ENCODE measurements at regions not wholly inside any gene's neighbourhood (a gene's known extent, or its start where the extent isn't known, plus 50 kb on each side); places are given as distances from the start of the nearest gene placed in this dataset.

- DNase-seq (ENCODE audit: low read depth in 2 of 3, low spot score in 1 of 3) = no peak
Observed at GRCh38 chr7:32179567-32179966, 109.4 kb upstream of the PDE1C start.

GRCh38 chr7:32178677-32179366 lies 108.6 kb upstream of the PDE1C start:
- DNase-seq (ENCODE audit: low read depth in 2 of 3, low spot score in 1 of 3) = no peak

DNA sequence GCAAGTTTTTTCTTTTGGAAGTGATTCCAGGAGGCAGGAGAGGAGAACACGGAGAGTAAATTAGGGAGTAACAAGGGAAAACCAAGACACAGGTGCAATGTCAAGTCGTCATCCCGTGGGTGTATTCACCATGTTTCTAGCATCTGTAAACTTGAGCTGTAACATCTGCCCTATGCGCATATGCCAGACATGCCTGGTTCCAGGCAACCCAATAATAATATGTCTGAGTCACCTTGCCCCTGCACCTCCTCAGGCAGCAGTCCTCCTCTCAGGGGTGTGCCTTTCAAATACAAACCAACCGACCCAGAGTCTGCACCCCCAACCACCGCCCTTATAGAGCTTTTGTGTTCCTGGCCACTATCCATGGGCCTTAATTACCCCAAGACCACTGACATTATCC lies 107.0 kb upstream of the PDE1C start:
- DNase-seq (ENCODE audit: low read depth in 2 of 3, low spot score in 1 of 3) = no peak

GRCh38 chr7:32175099-32175498 lies 104.9 kb upstream of the PDE1C start:
- no peak for DNase-seq (ENCODE audit: low read depth in 2 of 3, low spot score in 1 of 3)

GRCh38 chr7:32171248-32171647 lies 101.0 kb upstream of the PDE1C start:
- no peak for DNase-seq (ENCODE audit: low read depth in 2 of 3, low spot score in 1 of 3)

GRCh38 chr7:32170838-32171237 lies 100.6 kb upstream of the PDE1C start:
- DNase-seq (ENCODE audit: low read depth in 2 of 3, low spot score in 1 of 3) = no peak

DNA sequence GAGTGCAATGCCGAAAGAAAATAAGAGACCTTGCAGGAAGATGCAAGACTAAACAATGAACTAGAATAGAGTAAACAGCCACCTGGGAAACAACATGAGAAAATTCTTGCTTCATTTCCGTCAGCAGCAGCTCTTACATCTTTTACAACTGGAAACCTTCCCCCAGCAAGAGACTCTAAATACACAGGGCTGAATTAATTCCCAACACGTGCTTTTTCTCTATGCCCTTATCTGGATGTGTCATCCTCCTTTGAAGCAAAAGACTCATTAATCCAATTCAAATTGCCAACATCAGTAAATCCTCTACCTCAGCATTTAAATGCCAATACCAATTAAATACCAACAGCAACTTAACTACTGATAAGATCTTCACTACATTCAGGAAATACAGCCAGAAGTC lies 99.0 kb upstream of the PDE1C start:
- no peak for DNase-seq (ENCODE audit: low read depth in 2 of 3, low spot score in 1 of 3)

GRCh38 chr7:32167815-32168214 lies 97.6 kb upstream of the PDE1C start:
- DNase-seq (ENCODE audit: low read depth in 2 of 3, low spot score in 1 of 3) = no peak

- no peak for DNase-seq (ENCODE audit: low read depth in 2 of 3, low spot score in 1 of 3)
Observed at GRCh38 chr7:32167256-32167655, 97.0 kb upstream of the PDE1C start.

DNA sequence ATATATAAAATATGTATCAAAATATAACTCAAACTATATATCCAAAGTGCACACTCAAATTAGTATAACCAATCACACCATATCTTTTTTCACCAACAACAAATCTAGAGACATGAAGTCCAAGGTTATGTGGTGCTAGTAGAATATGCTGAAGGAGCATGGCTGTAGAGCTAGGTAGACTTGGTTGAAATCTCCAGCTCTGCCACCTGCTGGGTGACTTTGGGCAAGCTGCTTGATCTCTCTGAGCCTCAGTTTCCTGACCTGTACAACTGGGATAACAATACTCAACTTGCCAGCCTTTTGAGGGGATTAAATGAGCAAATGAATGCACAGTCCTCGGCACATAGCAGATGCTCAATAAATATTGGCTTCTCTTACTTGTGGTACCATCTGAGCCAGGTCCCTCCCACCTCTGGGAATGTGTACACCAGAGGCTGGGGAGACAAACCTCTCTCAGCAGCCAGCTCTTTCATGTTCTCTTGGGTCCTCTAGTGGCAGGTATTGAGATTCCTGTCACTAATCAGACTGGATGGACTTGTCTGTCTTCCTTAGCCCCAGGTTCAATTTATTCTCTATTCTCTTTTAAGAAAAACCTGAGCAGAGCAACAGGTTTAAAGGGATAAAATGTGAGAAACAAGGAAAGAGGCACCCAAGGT lies 94.3 kb upstream of the PDE1C start:
- no peak for DNase-seq (ENCODE audit: low read depth in 2 of 3, low spot score in 1 of 3)

- DNase-seq (ENCODE audit: low read depth in 2 of 3, low spot score in 1 of 3) = no peak
Observed at GRCh38 chr7:32163896-32164295, 93.7 kb upstream of the PDE1C start.

DNA sequence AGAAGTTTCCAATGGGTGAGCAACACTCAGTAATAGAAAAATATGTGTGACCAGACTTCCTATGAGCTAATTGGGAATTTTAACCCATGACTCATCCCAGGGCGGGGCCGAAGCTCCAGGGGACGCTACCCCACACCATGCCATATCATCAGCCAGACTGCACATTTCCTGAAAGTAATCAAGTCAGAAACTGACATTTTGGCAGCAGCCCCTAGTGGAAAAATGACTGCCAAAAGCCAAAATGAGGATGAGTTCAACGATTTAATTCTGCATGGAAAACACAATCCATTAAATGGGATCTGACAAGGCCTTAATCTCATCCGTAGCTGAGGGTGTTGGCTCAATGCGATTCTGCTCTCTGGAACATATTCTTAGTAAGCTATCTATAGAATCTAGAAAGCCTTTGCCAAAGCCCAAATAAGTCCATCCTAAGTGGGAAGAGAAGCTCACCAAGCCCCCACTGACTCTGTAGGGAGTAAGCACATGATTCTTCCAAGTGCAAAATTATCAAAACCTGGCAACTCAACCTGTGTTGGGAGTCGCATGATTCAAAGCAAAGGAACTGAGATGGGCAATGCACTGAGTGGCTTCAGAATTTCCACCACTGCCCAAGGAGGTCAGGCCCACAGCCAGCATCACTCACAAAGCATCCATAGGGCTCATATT lies 93.1 kb upstream of the PDE1C start:
- DNase-seq (ENCODE audit: low read depth in 2 of 3, low spot score in 1 of 3) = no peak

GRCh38 chr7:32161708-32162107 lies 91.5 kb upstream of the PDE1C start:
- no peak for DNase-seq (ENCODE audit: low read depth in 2 of 3, low spot score in 1 of 3)

DNA sequence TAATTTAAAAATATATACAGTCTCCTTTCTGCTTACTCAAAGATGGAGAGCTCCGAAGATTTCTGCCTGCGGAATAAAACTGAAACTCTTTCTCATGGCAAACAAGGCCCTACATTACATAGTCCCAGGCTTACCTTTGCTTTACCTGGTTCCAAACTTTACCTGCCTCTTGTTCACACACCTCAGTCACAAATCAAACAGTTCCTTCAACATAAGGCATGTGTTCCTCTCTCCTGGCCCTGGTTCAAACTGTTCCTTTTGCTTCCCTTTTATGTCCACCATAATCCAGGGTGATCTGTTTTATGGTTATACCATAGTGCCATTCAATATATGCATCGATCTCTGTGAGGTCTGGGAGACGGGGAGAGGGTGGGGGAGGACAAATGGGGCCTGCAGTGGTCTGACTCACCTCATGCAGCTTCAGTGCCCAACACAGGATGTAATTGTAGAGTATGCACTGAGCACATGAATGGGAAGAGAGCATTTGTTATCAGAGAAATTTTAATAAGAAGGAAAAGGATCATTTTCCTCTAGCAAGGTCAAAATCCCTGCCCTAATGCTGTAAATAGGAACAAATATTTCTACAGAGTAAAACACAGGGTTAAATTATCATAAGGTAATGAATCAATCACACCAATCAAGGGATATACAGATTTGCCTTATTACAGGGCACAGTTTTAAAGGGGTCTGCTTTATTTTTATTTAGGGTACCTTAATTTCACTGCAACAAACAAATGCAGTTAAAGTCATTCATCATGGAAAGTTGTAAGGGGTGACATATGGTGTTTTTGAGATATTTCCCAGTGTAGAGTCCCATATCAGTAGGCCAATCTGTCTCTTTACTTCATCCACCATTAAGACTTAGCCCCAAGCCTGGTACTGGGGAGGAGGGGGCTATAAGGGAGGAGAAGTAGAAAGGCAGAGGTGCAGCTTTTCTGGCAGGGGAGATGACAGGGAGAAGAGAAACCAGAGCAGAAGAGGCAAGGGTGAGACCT lies 88.8 kb upstream of the PDE1C start:
- no peak for DNase-seq (ENCODE audit: low read depth in 2 of 3, low spot score in 1 of 3)

DNA sequence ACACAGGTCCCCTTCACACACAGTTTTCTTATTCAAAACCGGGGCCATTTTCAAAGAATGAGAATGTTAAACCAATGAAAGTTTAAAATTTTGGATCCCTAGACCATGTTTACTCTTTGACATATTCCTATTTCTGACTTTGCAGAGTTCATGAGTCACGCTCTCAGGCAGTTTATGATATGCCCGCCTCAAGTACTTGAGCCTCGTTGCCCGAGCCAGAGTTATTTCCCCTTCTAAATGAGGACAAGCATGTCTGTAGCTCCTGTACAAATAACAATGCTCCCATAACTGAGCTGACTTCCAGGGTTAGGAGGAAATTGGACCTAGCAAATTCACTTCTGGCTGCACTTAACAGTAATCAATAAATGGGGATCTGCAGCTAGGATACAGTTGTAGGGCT lies 87.9 kb upstream of the PDE1C start:
- DNase-seq (ENCODE audit: low read depth in 2 of 3, low spot score in 1 of 3) = no peak

GRCh38 chr7:32155712-32156111 lies 85.5 kb upstream of the PDE1C start:
- no peak for DNase-seq (ENCODE audit: low read depth in 2 of 3, low spot score in 1 of 3)

- DNase-seq (ENCODE audit: low read depth in 2 of 3, low spot score in 1 of 3) = no peak
Observed at GRCh38 chr7:32154797-32155196, 84.6 kb upstream of the PDE1C start.

DNA sequence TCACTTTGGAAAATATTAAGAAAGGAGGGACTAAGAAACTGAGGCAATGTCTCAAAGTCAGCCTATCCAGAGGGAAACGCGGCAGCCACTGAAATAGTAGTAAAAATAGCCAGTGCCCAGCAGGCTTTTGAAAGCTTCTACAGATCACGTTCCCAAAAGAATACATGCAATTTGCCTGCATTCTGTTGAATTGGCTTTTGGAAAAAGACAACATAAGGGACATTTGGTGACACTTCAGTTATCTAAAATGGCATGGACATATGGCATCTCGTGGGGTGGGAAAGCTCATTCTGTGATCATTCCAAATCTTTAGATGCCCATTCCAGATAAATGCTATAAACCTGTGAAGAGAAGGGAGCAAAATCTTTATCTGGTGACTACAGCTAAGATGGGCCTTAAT lies 82.8 kb upstream of the PDE1C start:
- DNase-seq (ENCODE audit: low read depth in 2 of 3, low spot score in 1 of 3) = no peak

- no peak for DNase-seq (ENCODE audit: low read depth in 2 of 3, low spot score in 1 of 3)
Observed at GRCh38 chr7:32152576-32152975, 82.4 kb upstream of the PDE1C start.

DNA sequence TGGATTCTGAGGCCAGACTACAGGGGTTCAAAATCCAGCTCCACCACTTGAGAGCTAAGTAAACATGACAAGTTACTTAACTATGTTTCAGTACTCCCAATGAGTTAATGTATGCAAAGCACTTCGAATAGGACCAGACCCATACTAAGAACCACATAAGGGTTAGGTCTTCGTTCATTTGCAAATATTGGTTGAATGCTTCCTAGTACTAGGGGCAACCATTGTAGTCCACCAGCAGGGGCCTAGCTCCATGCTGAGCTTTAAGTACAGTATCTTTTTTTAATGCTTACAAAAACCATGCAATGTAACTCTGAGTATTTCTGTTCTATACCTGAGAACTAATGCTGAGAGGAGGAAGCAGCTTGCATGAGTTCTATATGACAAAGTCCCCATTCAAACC lies 80.4 kb upstream of the PDE1C start:
- DNase-seq (ENCODE audit: low read depth in 2 of 3, low spot score in 1 of 3) = no peak

- no peak for DNase-seq (ENCODE audit: low read depth in 2 of 3, low spot score in 1 of 3)
Observed at GRCh38 chr7:32150039-32150438, 79.8 kb upstream of the PDE1C start.
